ENCODE measurements at regions not wholly inside any gene's neighbourhood (a gene's known extent, or its start where the extent isn't known, plus 50 kb on each side); places are given as distances from the start of the nearest gene placed in this dataset.

DNA sequence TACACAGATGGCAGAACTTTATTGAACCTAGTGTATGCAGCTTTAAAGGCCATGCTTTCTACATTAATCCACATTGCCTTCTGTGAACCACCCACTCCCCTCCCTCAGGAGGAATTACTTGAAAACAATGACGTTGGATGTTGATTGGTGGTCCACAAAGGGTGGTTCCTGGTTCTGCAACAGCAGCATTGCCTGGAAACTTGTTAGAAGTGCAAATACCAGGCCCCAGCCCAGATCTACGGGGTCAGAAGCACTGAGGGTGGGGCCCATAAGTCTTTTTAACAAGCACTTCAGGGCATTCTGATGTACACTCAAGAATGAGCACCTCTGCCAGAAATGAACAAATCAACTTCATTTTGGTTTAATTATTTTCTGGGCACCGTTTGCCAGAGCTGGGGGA lies 91.0 kb downstream of the ISX start:
- Histone ChIP-seq H3K4me2 (replicated peaks; ENCODE audit: extremely low read depth, low read length, poor library complexity, severe bottlenecking) (no peak overlapping the region), H3K27me3 (ENCODE audit: control insufficient read depth in 2 of 2, insufficient read depth in 2 of 2, low read length in 2 of 2) (no peaks in the 10 kb centered on the region), H4K20me1 (ENCODE audit: insufficient read depth, low read length) (no peaks in the 10 kb centered on the region), H2AFZ (ENCODE audit: insufficient read depth, low read depth, low read length, poor library complexity, severe bottlenecking) (no peak overlapping the region), H3K4me1 (ENCODE audit: control insufficient read depth in 1 of 2, insufficient read depth in 2 of 2, low read length in 2 of 2) (no peaks in the 10 kb centered on the region), H3K79me2 (ENCODE audit: insufficient read depth, low read length) (no peaks in the 10 kb centered on the region), H3K36me3 (replicated peaks in 1 of 2; ENCODE audit: control insufficient read depth in 1 of 2, insufficient read depth in 2 of 2, low read length in 2 of 2) (no peaks in the 10 kb centered on the region), H3K4me3 (replicated peaks in 1 of 3; ENCODE audit: low read depth in 2 of 3, low read length in 3 of 3) (no peak overlapping the region), H3K9ac (ENCODE audit: insufficient read depth, low read length, poor library complexity, severe bottlenecking) (no peak overlapping the region), H3K27ac (ENCODE audit: low read depth in 1 of 2, low read length in 2 of 2) (no peak overlapping the region), H3K9me3 (replicated peaks in 1 of 2; ENCODE audit: control insufficient read depth in 1 of 2, insufficient read depth in 1 of 2, low read length in 2 of 2) (no peaks in the 10 kb centered on the region)
- no peaks in the 10 kb centered on the region for H3K36me3 Mint-ChIP-seq
- intact Hi-C loops (cut with micrococcal nuclease) = no loop called here
- TF ChIP-seq, protein P1, sequence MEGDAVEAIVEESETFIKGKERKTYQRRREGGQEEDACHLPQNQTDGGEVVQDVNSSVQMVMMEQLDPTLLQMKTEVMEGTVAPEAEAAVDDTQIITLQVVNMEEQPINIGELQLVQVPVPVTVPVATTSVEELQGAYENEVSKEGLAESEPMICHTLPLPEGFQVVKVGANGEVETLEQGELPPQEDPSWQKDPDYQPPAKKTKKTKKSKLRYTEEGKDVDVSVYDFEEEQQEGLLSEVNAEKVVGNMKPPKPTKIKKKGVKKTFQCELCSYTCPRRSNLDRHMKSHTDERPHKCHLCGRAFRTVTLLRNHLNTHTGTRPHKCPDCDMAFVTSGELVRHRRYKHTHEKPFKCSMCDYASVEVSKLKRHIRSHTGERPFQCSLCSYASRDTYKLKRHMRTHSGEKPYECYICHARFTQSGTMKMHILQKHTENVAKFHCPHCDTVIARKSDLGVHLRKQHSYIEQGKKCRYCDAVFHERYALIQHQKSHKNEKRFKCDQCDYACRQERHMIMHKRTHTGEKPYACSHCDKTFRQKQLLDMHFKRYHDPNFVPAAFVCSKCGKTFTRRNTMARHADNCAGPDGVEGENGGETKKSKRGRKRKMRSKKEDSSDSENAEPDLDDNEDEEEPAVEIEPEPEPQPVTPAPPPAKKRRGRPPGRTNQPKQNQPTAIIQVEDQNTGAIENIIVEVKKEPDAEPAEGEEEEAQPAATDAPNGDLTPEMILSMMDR (IDR thresholded peaks at IDR 0.05) = no peak
- WGBS (ENCODE audit: insufficient coverage) = 57% methylated on average over 1 of the region's 3 CpGs
- no peaks in the 10 kb centered on the region for H3K4me1 Mint-ChIP-seq
- peaks cover 2 to 5% (median 3%) of the 10 kb centered on the region in 7 donors for H3K9me3 Mint-ChIP-seq
- no peak overlapping the region for H3K4me3 Mint-ChIP-seq
- no peak overlapping the region for H3K27ac Mint-ChIP-seq
- DNase-seq = no peak
- H3K27me3 Mint-ChIP-seq (ENCODE audit: low read depth in 3 of 3) = peaks cover 5 to 17% (median 11%) of the 10 kb centered on the region in 3 donors

- Mint-ChIP-seq H3K27ac (no peak overlapping the region), H3K9me3 (peaks cover 2 to 7% (median 3%) of the 10 kb centered on the region in 7 donors), H3K36me3 (no peaks in the 10 kb centered on the region), H3K4me3 (no peak overlapping the region), H3K27me3 (ENCODE audit: low read depth in 3 of 3) (peaks cover 5 to 19% (median 17%) of the 10 kb centered on the region in 3 donors), H3K4me1 (no peaks in the 10 kb centered on the region)
- Histone ChIP-seq H3K4me3 (replicated peaks in 1 of 3; ENCODE audit: low read depth in 2 of 3, low read length in 3 of 3) (no peak overlapping the region), H3K9me3 (replicated peaks in 1 of 2; ENCODE audit: control insufficient read depth in 1 of 2, insufficient read depth in 1 of 2, low read length in 2 of 2) (no peaks in the 10 kb centered on the region), H3K27me3 (ENCODE audit: control insufficient read depth in 2 of 2, insufficient read depth in 2 of 2, low read length in 2 of 2) (no peaks in the 10 kb centered on the region), H4K20me1 (ENCODE audit: insufficient read depth, low read length) (no peaks in the 10 kb centered on the region), H2AFZ (ENCODE audit: insufficient read depth, low read depth, low read length, poor library complexity, severe bottlenecking) (no peak overlapping the region), H3K4me2 (replicated peaks; ENCODE audit: extremely low read depth, low read length, poor library complexity, severe bottlenecking) (no peak overlapping the region), H3K79me2 (ENCODE audit: insufficient read depth, low read length) (no peaks in the 10 kb centered on the region), H3K4me1 (ENCODE audit: control insufficient read depth in 1 of 2, insufficient read depth in 2 of 2, low read length in 2 of 2) (no peaks in the 10 kb centered on the region), H3K9ac (ENCODE audit: insufficient read depth, low read length, poor library complexity, severe bottlenecking) (no peak overlapping the region), H3K27ac (ENCODE audit: low read depth in 1 of 2, low read length in 2 of 2) (no peak overlapping the region), H3K36me3 (replicated peaks in 1 of 2; ENCODE audit: control insufficient read depth in 1 of 2, insufficient read depth in 2 of 2, low read length in 2 of 2) (no peaks in the 10 kb centered on the region)
- WGBS (ENCODE audit: insufficient coverage) = 57% methylated on average over 3 of the region's 7 CpGs
- TF ChIP-seq, protein P1 (IDR thresholded peaks at IDR 0.05) = no peak
- intact Hi-C loops (cut with micrococcal nuclease) = no loop called here
- DNase-seq = no peak
These were observed 92.4 kb downstream of the ISX start for GRCh38 chr22:35158336-35158735.
